Kidney epithelial cell (primary cell): ENCODE measurements at regions not wholly inside any gene's neighbourhood (a gene's known extent, or its start where the extent isn't known, plus 50 kb on each side); places are given as distances from the start of the nearest gene placed in this dataset.

Source experiments
- DNase-seq: peaks from one replicate; pipeline ENCODE4 v3.0.0-alpha.2; 2010; ENCODE audit warnings: low read depth
- H3K27me3 ChIP-seq: 2 replicates; pipeline ENCODE4 v1.6.0; 2011; ENCODE audit warnings: low read length; ENCODE audit not compliant: control insufficient read depth, insufficient read depth
- H3K36me3 ChIP-seq: 2 replicates; pipeline ENCODE4 v1.5.1; 2011; ENCODE audit warnings: low read length; ENCODE audit not compliant: control insufficient read depth, insufficient read depth
- H3K4me3 ChIP-seq: 2 replicates; pipeline ENCODE4 v1.5.1; 2011; ENCODE audit warnings: low read depth, mild to moderate bottlenecking, control low read depth, low read length
- CTCF ChIP-seq: IDR thresholded peaks from 2 replicates; pipeline ENCODE4 v1.5.1; 2011; ENCODE audit warnings: mild to moderate bottlenecking, moderate library complexity, low read length, control low read depth, inconsistent platforms; ENCODE audit not compliant: insufficient read depth, poor library complexity, severe bottlenecking

- no peak for TF ChIP-seq CTCF
- H3K27me3 ChIP-seq = no peaks in the 10 kb centered on the region
Observed at GRCh38 chrX:128848374-128848773, 674.9 kb downstream of the SMARCA1 start.

GRCh38 chrX:128846385-128846784 is 676.9 kb downstream of the SMARCA1 start:
- no peaks in the 10 kb centered on the region for H3K27me3 ChIP-seq

More at GRCh38 chrX:128848374-128848773, 674.9 kb downstream of the SMARCA1 start:
- Histone ChIP-seq H3K36me3 (no peaks in the 10 kb centered on the region), H3K4me3 (no peak overlapping the region)
- DNase-seq = no peak

GRCh38 chrX:128818690-128819089 is 704.6 kb downstream of the SMARCA1 start:
- Histone ChIP-seq H3K36me3 (no peaks in the 10 kb centered on the region), H3K4me3 (no peak overlapping the region), H3K27me3 (no peaks in the 10 kb centered on the region)
- DNase-seq = no peak
- TF ChIP-seq CTCF = no peak

More at GRCh38 chrX:128846385-128846784, 676.9 kb downstream of the SMARCA1 start:
- Histone ChIP-seq H3K36me3 (no peaks in the 10 kb centered on the region), H3K4me3 (no peak overlapping the region)
- no peak for TF ChIP-seq CTCF
- no peak for DNase-seq

- H3K27me3 ChIP-seq = no peaks in the 10 kb centered on the region
- TF ChIP-seq CTCF = peak; percentile 40
- no peak overlapping the region for H3K4me3 ChIP-seq
- DNase-seq = no peak
- no peaks in the 10 kb centered on the region for H3K36me3 ChIP-seq
Observed at GRCh38 chrX:128816919-128817318, 706.4 kb downstream of the SMARCA1 start.

- no peaks in the 10 kb centered on the region for H3K27me3 ChIP-seq
- DNase-seq = no peak
- H3K4me3 ChIP-seq = no peak overlapping the region
- H3K36me3 ChIP-seq = no peaks in the 10 kb centered on the region
- no peak for TF ChIP-seq CTCF
Observed at GRCh38 chrX:128807367-128807766, 715.9 kb downstream of the SMARCA1 start.

- no peak overlapping the region for H3K4me3 ChIP-seq
- H3K27me3 ChIP-seq = no peaks in the 10 kb centered on the region
- DNase-seq = no peak
- TF ChIP-seq CTCF = no peak
- H3K36me3 ChIP-seq = no peaks in the 10 kb centered on the region
Observed at GRCh38 chrX:128805236-128805635, 718.1 kb downstream of the SMARCA1 start.
